ENCODE measurements at regions not wholly inside any gene's neighbourhood (a gene's known extent, or its start where the extent isn't known, plus 50 kb on each side); places are given as distances from the start of the nearest gene placed in this dataset.

DNA sequence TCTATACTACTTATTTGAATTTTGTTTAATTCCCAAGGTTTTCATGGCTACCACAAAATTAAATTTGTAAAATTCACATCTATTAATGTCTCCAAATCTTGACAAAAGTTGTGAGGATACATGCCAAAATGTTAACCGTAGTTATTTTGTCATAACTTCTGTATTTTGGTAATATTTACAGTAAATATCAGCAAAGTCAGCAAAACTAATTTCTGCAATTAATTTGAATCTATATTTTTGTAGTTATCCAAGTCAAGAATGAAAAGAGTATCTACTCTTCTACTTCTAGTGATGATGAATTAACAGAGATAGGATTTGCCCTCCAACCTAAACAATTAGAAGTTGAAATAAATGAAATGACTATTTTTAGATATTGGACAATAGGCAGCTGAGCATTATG, 238.9 kb downstream of the CYP26B1 start:
- TF ChIP-seq, protein P1, sequence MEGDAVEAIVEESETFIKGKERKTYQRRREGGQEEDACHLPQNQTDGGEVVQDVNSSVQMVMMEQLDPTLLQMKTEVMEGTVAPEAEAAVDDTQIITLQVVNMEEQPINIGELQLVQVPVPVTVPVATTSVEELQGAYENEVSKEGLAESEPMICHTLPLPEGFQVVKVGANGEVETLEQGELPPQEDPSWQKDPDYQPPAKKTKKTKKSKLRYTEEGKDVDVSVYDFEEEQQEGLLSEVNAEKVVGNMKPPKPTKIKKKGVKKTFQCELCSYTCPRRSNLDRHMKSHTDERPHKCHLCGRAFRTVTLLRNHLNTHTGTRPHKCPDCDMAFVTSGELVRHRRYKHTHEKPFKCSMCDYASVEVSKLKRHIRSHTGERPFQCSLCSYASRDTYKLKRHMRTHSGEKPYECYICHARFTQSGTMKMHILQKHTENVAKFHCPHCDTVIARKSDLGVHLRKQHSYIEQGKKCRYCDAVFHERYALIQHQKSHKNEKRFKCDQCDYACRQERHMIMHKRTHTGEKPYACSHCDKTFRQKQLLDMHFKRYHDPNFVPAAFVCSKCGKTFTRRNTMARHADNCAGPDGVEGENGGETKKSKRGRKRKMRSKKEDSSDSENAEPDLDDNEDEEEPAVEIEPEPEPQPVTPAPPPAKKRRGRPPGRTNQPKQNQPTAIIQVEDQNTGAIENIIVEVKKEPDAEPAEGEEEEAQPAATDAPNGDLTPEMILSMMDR (IDR thresholded peaks at IDR 0.05; ENCODE audit: insufficient read depth, low read length, poor library complexity, severe bottlenecking), result no peak
- DNase-seq (ENCODE audit: extremely low read depth, insufficient read length), result no peak
- no peak overlapping the region for H3K4me3 ChIP-seq (replicated peaks; ENCODE audit: low read depth, low read length)
- H3K36me3 ChIP-seq (ENCODE audit: control insufficient read depth, insufficient read depth, low read length), result no peaks in the 10 kb centered on the region
- no peaks in the 10 kb centered on the region for H3K27me3 ChIP-seq (replicated peaks; ENCODE audit: control insufficient read depth, insufficient read depth, low read length)

DNA sequence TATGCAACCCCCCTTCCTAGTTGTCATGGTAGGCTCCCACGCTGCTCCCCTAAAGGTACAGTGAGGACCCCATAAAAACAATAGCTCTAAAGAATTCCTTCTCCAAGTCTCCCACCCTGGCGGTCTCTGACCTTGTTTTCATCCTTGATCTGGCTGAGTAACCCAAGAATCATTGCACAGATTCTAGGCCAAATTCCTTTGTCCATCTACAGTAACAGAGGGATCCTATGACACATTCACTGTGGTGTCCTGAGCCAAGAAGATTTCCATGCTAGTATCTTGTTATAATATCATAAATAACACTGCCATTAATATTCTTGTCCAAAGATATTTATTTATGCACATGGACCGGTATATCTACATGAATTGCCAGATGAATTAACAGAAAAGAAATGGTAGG, 240.2 kb downstream of the CYP26B1 start:
- no peaks in the 10 kb centered on the region for H3K27me3 ChIP-seq (replicated peaks; ENCODE audit: control insufficient read depth, insufficient read depth, low read length)
- TF ChIP-seq, protein P1 (IDR thresholded peaks at IDR 0.05; ENCODE audit: insufficient read depth, low read length, poor library complexity, severe bottlenecking), result no peak
- no peak overlapping the region for H3K4me3 ChIP-seq (replicated peaks; ENCODE audit: low read depth, low read length)
- DNase-seq (ENCODE audit: extremely low read depth, insufficient read length), result no peak
- no peaks in the 10 kb centered on the region for H3K36me3 ChIP-seq (ENCODE audit: control insufficient read depth, insufficient read depth, low read length)

DNA sequence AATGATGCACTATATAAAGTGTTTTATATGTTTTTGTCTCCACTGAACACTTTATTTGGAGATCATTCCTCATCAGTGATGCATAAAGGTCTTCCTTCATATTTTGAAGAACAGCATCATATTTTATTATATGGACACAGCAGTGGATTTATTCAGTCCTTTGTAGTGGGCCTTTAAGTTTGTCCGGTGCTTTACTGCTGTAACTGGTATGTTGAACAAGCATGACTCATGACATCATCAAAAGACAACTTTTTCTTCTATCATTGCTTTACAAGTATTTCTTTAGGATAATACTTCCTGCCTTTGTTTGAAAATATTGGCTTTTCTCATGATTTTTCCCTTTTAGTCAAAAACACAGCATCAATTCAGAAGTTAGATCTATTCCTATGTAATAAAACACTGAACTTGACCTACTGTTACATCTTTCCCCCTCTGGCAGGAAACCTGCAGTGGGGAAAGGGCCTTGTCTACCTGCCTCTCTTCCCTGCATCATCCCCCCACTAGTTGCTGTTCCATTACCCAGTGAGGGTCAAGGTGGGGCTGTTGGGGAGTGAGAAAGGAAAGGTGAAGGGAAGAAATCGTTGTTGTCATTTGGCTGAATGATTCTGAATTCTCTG, 241.2 kb downstream of the CYP26B1 start:
- DNase-seq (ENCODE audit: extremely low read depth, insufficient read length), result no peak
- H3K27me3 ChIP-seq (replicated peaks; ENCODE audit: control insufficient read depth, insufficient read depth, low read length), result no peaks in the 10 kb centered on the region
- H3K36me3 ChIP-seq (ENCODE audit: control insufficient read depth, insufficient read depth, low read length), result no peaks in the 10 kb centered on the region
- H3K4me3 ChIP-seq (replicated peaks; ENCODE audit: low read depth, low read length), result no peak overlapping the region
- TF ChIP-seq, protein P1 (IDR thresholded peaks at IDR 0.05; ENCODE audit: insufficient read depth, low read length, poor library complexity, severe bottlenecking), result no peak

DNA sequence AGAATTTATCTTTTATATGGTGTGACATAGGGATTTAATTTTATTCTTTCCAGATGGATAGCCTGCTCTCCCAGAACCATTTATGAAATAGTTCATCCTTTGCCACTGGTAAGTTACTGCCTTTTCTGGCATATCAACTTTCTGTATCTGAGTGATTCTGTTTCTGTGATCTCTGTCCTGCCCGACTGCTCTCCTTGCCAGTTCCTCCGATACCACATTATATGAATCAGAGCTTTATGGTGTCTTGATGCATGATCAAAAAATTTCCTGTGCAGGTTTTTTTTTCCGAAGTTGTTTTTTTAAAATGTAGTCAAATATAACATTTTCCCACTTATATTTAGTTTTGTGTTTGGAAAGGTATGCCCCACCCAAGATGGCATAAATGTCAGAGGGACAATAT, 242.5 kb downstream of the CYP26B1 start:
- no peak for DNase-seq (ENCODE audit: extremely low read depth, insufficient read length)

DNA sequence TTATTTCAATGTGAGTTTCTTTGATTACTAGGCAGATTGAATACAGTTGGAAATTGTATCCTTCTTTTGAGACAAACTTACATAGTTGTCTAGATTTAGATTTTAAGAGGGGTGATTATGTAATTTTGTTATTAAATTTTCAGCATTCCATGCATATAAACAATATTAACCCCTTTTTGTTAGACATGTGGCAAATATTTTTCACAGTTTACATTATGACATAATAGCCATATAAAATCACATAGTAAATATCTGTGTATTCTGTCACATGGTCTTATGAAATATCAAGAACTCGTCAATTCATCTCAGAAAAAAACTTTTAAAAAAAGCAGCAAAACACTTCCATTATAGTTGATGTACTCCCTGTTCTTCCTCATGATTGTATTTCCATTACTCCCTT, 243.8 kb downstream of the CYP26B1 start:
- H3K4me3 ChIP-seq (replicated peaks; ENCODE audit: low read depth, low read length), result no peak overlapping the region
- TF ChIP-seq, protein P1 (IDR thresholded peaks at IDR 0.05; ENCODE audit: insufficient read depth, low read length, poor library complexity, severe bottlenecking), result no peak
- H3K36me3 ChIP-seq (ENCODE audit: control insufficient read depth, insufficient read depth, low read length), result no peaks in the 10 kb centered on the region
- no peak for DNase-seq (ENCODE audit: extremely low read depth, insufficient read length)
- H3K27me3 ChIP-seq (replicated peaks; ENCODE audit: control insufficient read depth, insufficient read depth, low read length), result no peaks in the 10 kb centered on the region

More for the DNA sequence above, 242.5 kb downstream of the CYP26B1 start:
- no peaks in the 10 kb centered on the region for H3K36me3 ChIP-seq (ENCODE audit: control insufficient read depth, insufficient read depth, low read length)
- H3K4me3 ChIP-seq (replicated peaks; ENCODE audit: low read depth, low read length), result no peak overlapping the region
- TF ChIP-seq, protein P1 (IDR thresholded peaks at IDR 0.05; ENCODE audit: insufficient read depth, low read length, poor library complexity, severe bottlenecking), result no peak
- H3K27me3 ChIP-seq (replicated peaks; ENCODE audit: control insufficient read depth, insufficient read depth, low read length), result no peaks in the 10 kb centered on the region

DNA sequence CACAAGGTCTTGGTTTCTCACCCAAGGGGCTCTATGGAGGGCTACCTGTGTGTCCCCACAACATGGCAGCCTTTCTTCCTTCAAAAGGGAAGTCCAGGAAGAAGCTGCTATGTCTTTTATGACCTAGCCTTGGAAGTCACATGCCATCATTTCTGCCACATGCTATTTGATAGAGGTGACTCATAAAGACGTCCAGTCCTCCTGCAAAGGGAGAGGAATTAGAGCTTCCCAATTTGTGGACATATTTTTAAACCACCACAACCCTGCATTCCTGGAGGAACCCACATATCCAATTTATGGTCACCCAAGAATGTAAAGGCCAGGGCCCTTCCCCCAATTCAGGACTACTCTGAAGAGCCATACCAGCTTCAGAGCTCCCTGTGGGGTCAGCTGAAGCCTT, 246.2 kb downstream of the CYP26B1 start:
- Histone ChIP-seq H3K36me3 (ENCODE audit: control insufficient read depth, insufficient read depth, low read length) (no peaks in the 10 kb centered on the region), H3K4me3 (replicated peaks; ENCODE audit: low read depth, low read length) (no peak overlapping the region), H3K27me3 (replicated peaks; ENCODE audit: control insufficient read depth, insufficient read depth, low read length) (no peaks in the 10 kb centered on the region)
- TF ChIP-seq, protein P1 (IDR thresholded peaks at IDR 0.05; ENCODE audit: insufficient read depth, low read length, poor library complexity, severe bottlenecking), result no peak
- DNase-seq (ENCODE audit: extremely low read depth, insufficient read length), result no peak

All from GM06990 (cell line).